PC-3 (cell line): ENCODE measurements at regions not wholly inside any gene's neighbourhood (a gene's known extent, or its start where the extent isn't known, plus 50 kb on each side); places are given as distances from the start of the nearest gene placed in this dataset.

Source experiments
- ATAC-seq: fragments of 200-7000 bp; cut with Tn5 transposase; 2 replicates; pipeline ENCODE4 v1.9.1; 2020; ENCODE audit warnings: mild to moderate bottlenecking, moderate library complexity
- BruUV-seq: library from RNA; stranded (reverse); fragments of 400-500 nt; replicated peaks from 2 replicates; lab custom pipeline; 2021; lab: Mats Ljungman, UMichigan
- CTCF ChIA-PET: fragments of 300-600 bp; sonication (Branson Sonifier 250); formaldehyde crosslinking; loops from one replicate; lab custom pipeline; 2022; ENCODE audit warnings: antibody characterized with exemption; lab: Charles Lee
- POLR2A ChIA-PET: fragments of 300-600 bp; sonication (Branson Sonifier 250); formaldehyde crosslinking; loops from one replicate; lab custom pipeline; 2022; ENCODE audit warnings: antibody characterized with exemption; ENCODE audit not compliant: unreplicated experiment; lab: Charles Lee
- DNase-seq: peaks from one replicate; pipeline ENCODE4 v3.0.0-alpha.2; 2015
- H2AFZ ChIP-seq: fragments of 300-600 bp; sonication (generic); 2 replicates; pipeline ENCODE4 v1.6.0; 2016; ENCODE audit warnings: antibody characterized with exemption, low read length
- H3F3A ChIP-seq: fragments of 300-600 bp; sonication (generic); one replicate; pipeline ENCODE4 v1.6.0; 2017; ENCODE audit warnings: antibody characterized with exemption, low read length, control low read depth, mild to moderate bottlenecking; ENCODE audit not compliant: unreplicated experiment
- H3K27ac ChIP-seq: fragments of 300-600 bp; sonication (generic); 2 replicates; pipeline ENCODE4 v1.5.1; 2016; ENCODE audit warnings: mild to moderate bottlenecking, low read length
- H3K27me3 ChIP-seq: fragments of 300-600 bp; sonication (generic); 2 replicates; pipeline ENCODE4 v1.6.1; 2016; ENCODE audit warnings: low read length, mixed read lengths
- H3K36me3 ChIP-seq: fragments of 300-600 bp; sonication (generic); 2 replicates; pipeline ENCODE4 v1.6.1; 2016; ENCODE audit warnings: low read depth, mixed run types, low read length, mixed read lengths
- H3K4me1 ChIP-seq: fragments of 300-600 bp; sonication (generic); 2 replicates; pipeline ENCODE4 v1.5.1; 2016; ENCODE audit warnings: low read length; ENCODE audit not compliant: insufficient read depth
- H3K4me2 ChIP-seq: fragments of 300-600 bp; sonication (generic); 2 replicates; pipeline ENCODE4 v1.6.0; 2016; ENCODE audit warnings: low read length
- H3K4me3 ChIP-seq: fragments of 300-600 bp; sonication (generic); 2 replicates; pipeline ENCODE4 v1.5.1; 2016; ENCODE audit warnings: mild to moderate bottlenecking, low read length, mixed read lengths
- H3K79me2 ChIP-seq: fragments of 300-600 bp; sonication (generic); 2 replicates; pipeline ENCODE4 v1.6.1; 2017; ENCODE audit warnings: low read length, mixed read lengths
- H3K9ac ChIP-seq: fragments of 300-600 bp; sonication (generic); 2 replicates; pipeline ENCODE4 v1.6.0; 2016; ENCODE audit warnings: mild to moderate bottlenecking, low read length
- H3K9me2 ChIP-seq: fragments of 300-600 bp; sonication (generic); replicated peaks from 2 replicates; pipeline ENCODE4 v1.6.1; 2016; ENCODE audit warnings: mixed run types, low read length, mixed read lengths
- H3K9me3 ChIP-seq: fragments of 300-600 bp; sonication (generic); 2 replicates; pipeline ENCODE4 v1.6.1; 2016; ENCODE audit warnings: low read length, mixed read lengths
- H4K20me1 ChIP-seq: fragments of 300-600 bp; sonication (generic); 2 replicates; pipeline ENCODE4 v1.6.1; 2016; ENCODE audit warnings: low read length, mixed read lengths
- EZH2 ChIP-seq: fragments of 300-600 bp; sonication (generic); IDR thresholded peaks from one replicate; pipeline ENCODE4 v1.6.1; 2017; ENCODE audit warnings: antibody characterized with exemption, mild to moderate bottlenecking, low read length; ENCODE audit not compliant: unreplicated experiment
- EZH2phosphoT487 ChIP-seq: fragments of 300-600 bp; sonication (generic); IDR thresholded peaks from 2 replicates; pipeline ENCODE4 v1.6.1; 2018; ENCODE audit warnings: mild to moderate bottlenecking, antibody characterized with exemption, low read length, borderline replicate concordance
- intact Hi-C: fragments of 100-400 bp; cut with micrococcal nuclease; formaldehyde crosslinking; loops from 2 replicates; pipeline ENCODE4 v1.9.0; 2023
- TF ChIP-seq, protein P1 (sequence below): fragments of 300-600 bp; sonication (generic); conservative IDR thresholded peaks from 2 replicates; pipeline ENCODE4 v1.5.1; 2017; ENCODE audit warnings: antibody characterized with exemption, low read depth, mild to moderate bottlenecking, low read length

DNA sequence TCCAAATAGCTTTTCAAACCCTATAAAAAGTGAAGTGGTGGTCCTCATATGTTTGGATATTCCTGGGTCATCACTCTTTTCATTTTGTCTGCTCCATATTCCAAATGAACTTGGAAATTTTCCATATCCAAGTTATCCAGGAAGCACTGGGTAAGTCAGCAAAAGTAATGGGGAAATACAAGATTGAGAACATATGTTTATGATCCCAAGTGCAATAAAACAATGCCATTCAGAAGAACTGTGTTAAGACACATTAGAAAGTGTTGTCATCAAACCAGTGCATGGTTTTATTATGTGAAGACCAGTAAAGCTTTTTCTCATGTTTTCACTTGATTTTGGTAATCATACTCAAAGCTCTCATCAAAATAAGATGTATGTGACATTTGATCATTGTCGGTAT lies 363.4 kb downstream of the RPRM start:
- no peak overlapping the region for H2AFZ ChIP-seq
- ChIA-PET POLR2A (no interaction called here), CTCF (no interaction called here)
- BruUV-seq: no TSS peak
- no peaks in the 10 kb centered on the region for H3K4me1 ChIP-seq
- intact Hi-C loops: no loop called here
- H3K9ac ChIP-seq: no peak overlapping the region
- H3K4me3 ChIP-seq: no peak overlapping the region
- H4K20me1 ChIP-seq: no peaks in the 10 kb centered on the region
- no peaks in the 10 kb centered on the region for H3K36me3 ChIP-seq
- 0 out of 2 replicates have a peak, but pooled peaks cover 13% of the 10 kb centered on the region for H3K27me3 ChIP-seq
- H3F3A ChIP-seq: no peaks in the 10 kb centered on the region
- no peaks in the 10 kb centered on the region for H3K79me2 ChIP-seq
- TF ChIP-seq, protein P1, sequence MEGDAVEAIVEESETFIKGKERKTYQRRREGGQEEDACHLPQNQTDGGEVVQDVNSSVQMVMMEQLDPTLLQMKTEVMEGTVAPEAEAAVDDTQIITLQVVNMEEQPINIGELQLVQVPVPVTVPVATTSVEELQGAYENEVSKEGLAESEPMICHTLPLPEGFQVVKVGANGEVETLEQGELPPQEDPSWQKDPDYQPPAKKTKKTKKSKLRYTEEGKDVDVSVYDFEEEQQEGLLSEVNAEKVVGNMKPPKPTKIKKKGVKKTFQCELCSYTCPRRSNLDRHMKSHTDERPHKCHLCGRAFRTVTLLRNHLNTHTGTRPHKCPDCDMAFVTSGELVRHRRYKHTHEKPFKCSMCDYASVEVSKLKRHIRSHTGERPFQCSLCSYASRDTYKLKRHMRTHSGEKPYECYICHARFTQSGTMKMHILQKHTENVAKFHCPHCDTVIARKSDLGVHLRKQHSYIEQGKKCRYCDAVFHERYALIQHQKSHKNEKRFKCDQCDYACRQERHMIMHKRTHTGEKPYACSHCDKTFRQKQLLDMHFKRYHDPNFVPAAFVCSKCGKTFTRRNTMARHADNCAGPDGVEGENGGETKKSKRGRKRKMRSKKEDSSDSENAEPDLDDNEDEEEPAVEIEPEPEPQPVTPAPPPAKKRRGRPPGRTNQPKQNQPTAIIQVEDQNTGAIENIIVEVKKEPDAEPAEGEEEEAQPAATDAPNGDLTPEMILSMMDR: no peak
- TF ChIP-seq EZH2phosphoT487 (no peak), EZH2 (no peak)
- H3K9me3 ChIP-seq: no peaks in the 10 kb centered on the region
- no peak for DNase-seq
- H3K27ac ChIP-seq: no peak overlapping the region
- H3K9me2 ChIP-seq: no peaks in the 10 kb centered on the region
- H3K4me2 ChIP-seq: no peak overlapping the region
- no peak for ATAC-seq

- CTCF ChIA-PET: no interaction called here
- TF ChIP-seq, protein P1: no peak
- TF ChIP-seq EZH2 (no peak), EZH2phosphoT487 (no peak)
Observed at GRCh38 chr2:153110486-153110885, 368.1 kb downstream of the RPRM start.

DNA sequence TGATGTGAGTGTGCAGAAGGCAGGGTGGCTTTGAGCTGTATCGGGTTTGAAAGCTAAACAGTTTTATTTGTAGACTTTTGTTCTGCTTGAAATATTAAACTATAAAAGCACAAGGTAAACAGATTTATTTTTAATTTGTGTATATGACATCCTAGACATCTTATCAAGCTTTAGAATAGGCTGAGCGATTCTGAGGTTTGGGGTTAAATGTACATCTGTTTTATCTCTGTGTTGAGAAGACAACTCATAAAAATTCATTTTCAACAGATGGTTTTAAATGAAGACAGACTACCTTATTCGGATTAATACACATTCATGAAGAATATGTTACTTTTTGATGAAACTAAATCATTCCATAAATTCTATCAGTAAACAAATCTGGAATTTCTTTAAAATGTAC lies 368.8 kb downstream of the RPRM start:
- no peaks in the 10 kb centered on the region for H3K9me3 ChIP-seq
- 0 out of 2 replicates have a peak, but pooled peaks cover 14% of the 10 kb centered on the region for H3K27me3 ChIP-seq

More at GRCh38 chr2:153110486-153110885, 368.1 kb downstream of the RPRM start:
- no peaks in the 10 kb centered on the region for H4K20me1 ChIP-seq
- H3K27me3 ChIP-seq: 0 out of 2 replicates have a peak, but pooled peaks cover 14% of the 10 kb centered on the region
- DNase-seq (no peak), ATAC-seq (no peak)
- no peaks in the 10 kb centered on the region for H3F3A ChIP-seq
- POLR2A ChIA-PET: no interaction called here
- H3K4me3 ChIP-seq: no peak overlapping the region
- H3K36me3 ChIP-seq: no peaks in the 10 kb centered on the region
- no TSS peak for BruUV-seq
- H3K9me3 ChIP-seq: no peaks in the 10 kb centered on the region
- H3K9ac ChIP-seq: no peak overlapping the region
- no peaks in the 10 kb centered on the region for H3K4me1 ChIP-seq
- H3K27ac ChIP-seq: no peak overlapping the region
- H3K79me2 ChIP-seq: no peaks in the 10 kb centered on the region
- intact Hi-C loops: no loop called here
- H2AFZ ChIP-seq: no peak overlapping the region
- H3K4me2 ChIP-seq: no peak overlapping the region
- H3K9me2 ChIP-seq: no peaks in the 10 kb centered on the region

More for the DNA sequence above, 368.8 kb downstream of the RPRM start:
- ATAC-seq (no peak), DNase-seq (no peak)
- Histone ChIP-seq H3K4me2 (no peak overlapping the region), H3F3A (no peaks in the 10 kb centered on the region), H2AFZ (no peak overlapping the region), H3K79me2 (no peaks in the 10 kb centered on the region), H3K36me3 (no peaks in the 10 kb centered on the region), H3K4me3 (no peak overlapping the region), H3K27ac (no peak overlapping the region), H4K20me1 (no peaks in the 10 kb centered on the region), H3K9me2 (no peaks in the 10 kb centered on the region), H3K4me1 (no peaks in the 10 kb centered on the region), H3K9ac (no peak overlapping the region)
- intact Hi-C loops: no loop called here
- TF ChIP-seq, protein P1: no peak
- CTCF ChIA-PET: no interaction called here
- POLR2A ChIA-PET: no interaction called here
- BruUV-seq: no TSS peak
